SK-N-MC (cell line): ENCODE measurements at regions not wholly inside any gene's neighbourhood (a gene's known extent, or its start where the extent isn't known, plus 50 kb on each side); places are given as distances from the start of the nearest gene placed in this dataset.

ENCODE experiments used
- EZH2 ChIP-seq: fragments of 200-600 bp; sonication (generic); IDR thresholded peaks from one replicate; pipeline ENCODE4 v1.6.1; 2017; ENCODE audit warnings: antibody characterized with exemption
- POLR2AphosphoS5 ChIP-seq: IDR thresholded peaks from 2 replicates; pipeline ENCODE4 v1.6.1; 2012; ENCODE audit warnings: mild to moderate bottlenecking, low read depth, low read length, borderline replicate concordance

DNA sequence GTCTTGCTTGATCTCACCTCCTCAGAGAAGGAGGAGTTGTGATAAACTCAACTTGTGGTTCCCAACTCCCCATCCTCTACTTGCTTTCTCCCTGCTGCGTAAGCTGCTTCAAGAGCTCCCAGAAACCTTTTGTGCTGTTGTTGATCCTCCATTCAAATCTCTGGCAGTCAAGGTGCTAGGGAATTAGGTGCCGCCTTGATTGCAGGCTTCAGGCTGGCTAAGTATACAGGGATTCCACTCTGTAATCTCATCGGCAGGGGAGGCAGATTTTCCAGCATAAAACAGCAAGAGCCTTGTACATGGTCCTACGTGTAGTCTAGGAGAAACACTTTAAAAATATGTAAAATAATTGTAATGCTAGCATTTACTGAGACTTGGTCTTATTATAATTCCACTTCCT lies 116.2 kb upstream of the DDX18 start:
- no peak for TF ChIP-seq POLR2AphosphoS5
- TF ChIP-seq EZH2, result no peak
